ENCODE measurements at regions not wholly inside any gene's neighbourhood (a gene's known extent, or its start where the extent isn't known, plus 50 kb on each side); places are given as distances from the start of the nearest gene placed in this dataset.
A peak's percentile ranks its signal among the peaks of the same experiment; 100 is the strongest.

GRCh38 chr17:12342609-12343435 is 322.1 kb downstream of the MAP2K4 start:
- TF ChIP-seq CTCF (IDR thresholded peaks at IDR 0.05; ENCODE audit: insufficient read depth, low read length, severe bottlenecking): peak; percentile 57
- no peak for FAIRE-seq
- Histone ChIP-seq H3K36me3 (ENCODE audit: control insufficient read depth, insufficient read depth, low read length) (no peaks in the 10 kb centered on the region), H3K4me3 (ENCODE audit: low read depth, low read length) (no peak overlapping the region), H3K27me3 (ENCODE audit: control insufficient read depth, insufficient read depth, low read length) (no peaks in the 10 kb centered on the region)
- DNase-seq (ENCODE audit: low read depth): peak; percentile 32

DNA sequence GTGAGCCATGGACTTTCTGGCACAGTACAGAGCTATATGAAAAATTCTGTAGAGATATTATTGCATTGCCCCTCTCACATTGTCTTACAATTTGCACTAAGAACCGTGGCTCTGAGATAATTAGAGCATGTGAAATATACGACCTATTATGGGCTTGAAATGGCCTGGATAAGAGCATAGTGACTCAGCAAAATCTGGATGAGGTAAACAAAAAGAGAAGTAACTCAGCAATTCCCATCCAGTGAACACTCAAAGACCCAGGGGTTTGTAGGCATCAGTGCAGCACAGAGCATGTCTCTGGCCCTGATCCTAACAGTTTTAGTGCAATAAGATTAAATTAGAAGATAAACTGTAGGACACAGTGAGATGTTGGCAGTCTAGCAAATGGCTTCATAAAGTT is 317.2 kb upstream of the MYOCD start:
- FAIRE-seq: no peak
- no peak for TF ChIP-seq CTCF (IDR thresholded peaks at IDR 0.05; ENCODE audit: insufficient read depth, low read length, severe bottlenecking)
- DNase-seq (ENCODE audit: low read depth): no peak

GRCh38 chr17:12349297-12349696 is 316.4 kb upstream of the MYOCD start:
- H3K4me3 ChIP-seq (ENCODE audit: low read depth, low read length): no peak overlapping the region
- DNase-seq (ENCODE audit: low read depth): no peak
- no peaks in the 10 kb centered on the region for H3K36me3 ChIP-seq (ENCODE audit: control insufficient read depth, insufficient read depth, low read length)
- no peak for FAIRE-seq
- no peaks in the 10 kb centered on the region for H3K27me3 ChIP-seq (ENCODE audit: control insufficient read depth, insufficient read depth, low read length)
- no peak for TF ChIP-seq CTCF (IDR thresholded peaks at IDR 0.05; ENCODE audit: insufficient read depth, low read length, severe bottlenecking)

More for the DNA sequence above, 317.2 kb upstream of the MYOCD start:
- Histone ChIP-seq H3K27me3 (ENCODE audit: control insufficient read depth, insufficient read depth, low read length) (no peaks in the 10 kb centered on the region), H3K36me3 (ENCODE audit: control insufficient read depth, insufficient read depth, low read length) (no peaks in the 10 kb centered on the region), H3K4me3 (ENCODE audit: low read depth, low read length) (no peak overlapping the region)

DNA sequence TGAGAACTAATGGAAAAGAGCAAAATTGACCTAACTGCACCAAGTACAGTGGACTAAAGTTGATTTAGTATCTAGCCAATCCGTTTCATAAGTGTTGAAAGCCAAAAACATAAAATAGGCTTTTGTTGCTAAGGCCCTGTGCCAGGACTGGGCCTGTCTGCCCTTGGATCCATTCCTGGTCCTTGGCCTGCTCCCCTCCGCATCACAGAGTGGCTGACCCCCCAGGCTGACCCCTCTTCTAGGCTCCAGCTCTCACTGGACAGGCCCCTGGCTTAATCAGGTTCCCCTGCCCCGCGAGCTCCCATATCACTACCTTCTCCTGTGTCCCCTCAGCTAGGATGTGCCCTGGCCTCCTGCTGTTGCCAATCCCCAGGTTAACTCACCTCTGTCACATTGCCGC is 313.6 kb upstream of the MYOCD start:
- Histone ChIP-seq H3K27me3 (ENCODE audit: control insufficient read depth, insufficient read depth, low read length) (no peaks in the 10 kb centered on the region), H3K36me3 (ENCODE audit: control insufficient read depth, insufficient read depth, low read length) (no peaks in the 10 kb centered on the region), H3K4me3 (ENCODE audit: low read depth, low read length) (no peak overlapping the region)
- FAIRE-seq: no peak
- no peak for TF ChIP-seq CTCF (IDR thresholded peaks at IDR 0.05; ENCODE audit: insufficient read depth, low read length, severe bottlenecking)
- DNase-seq (ENCODE audit: low read depth): no peak

DNA sequence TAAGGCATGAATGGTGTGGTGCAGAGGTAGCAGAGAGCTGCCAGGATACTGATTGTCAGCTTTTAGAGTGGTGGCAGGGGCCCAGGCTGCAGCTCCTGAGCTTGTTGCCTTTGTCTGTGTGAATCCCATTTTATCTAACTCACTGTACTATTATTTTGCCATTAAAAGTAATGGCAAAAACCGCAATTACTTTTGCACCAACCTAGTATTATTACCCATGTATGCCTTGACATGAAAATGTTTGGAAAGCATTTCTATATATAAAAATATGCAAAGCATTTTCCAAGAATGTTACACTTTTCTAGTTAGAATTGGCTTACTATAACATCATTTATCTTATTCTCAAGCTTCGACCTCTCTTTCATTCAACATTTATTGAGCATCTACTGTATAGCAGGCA is 308.1 kb upstream of the MYOCD start:
- Histone ChIP-seq H3K36me3 (ENCODE audit: control insufficient read depth, insufficient read depth, low read length) (no peaks in the 10 kb centered on the region), H3K27me3 (ENCODE audit: control insufficient read depth, insufficient read depth, low read length) (no peaks in the 10 kb centered on the region), H3K4me3 (ENCODE audit: low read depth, low read length) (no peak overlapping the region)
- no peak for FAIRE-seq
- DNase-seq (ENCODE audit: low read depth): no peak
- no peak for TF ChIP-seq CTCF (IDR thresholded peaks at IDR 0.05; ENCODE audit: insufficient read depth, low read length, severe bottlenecking)

DNA sequence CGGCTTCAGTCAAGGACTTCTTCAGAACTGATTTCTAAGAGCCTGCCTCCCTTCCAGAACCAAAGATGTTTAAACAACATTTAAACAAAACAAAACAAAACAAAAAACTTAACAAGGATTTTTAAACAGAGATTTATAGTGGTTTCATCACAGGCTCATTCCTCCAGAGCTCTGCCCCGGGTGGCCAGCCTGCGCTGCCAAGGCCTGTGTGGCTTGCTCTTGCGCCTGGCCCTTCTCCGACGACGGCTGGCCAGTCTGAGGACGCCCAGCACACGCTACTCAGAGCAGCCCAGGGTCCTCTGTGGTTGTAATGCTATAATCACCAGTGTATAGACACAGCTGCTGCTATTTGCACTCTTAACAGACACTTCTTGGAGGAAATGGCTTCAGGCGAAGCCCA is 307.2 kb upstream of the MYOCD start:
- FAIRE-seq (no peak), DNase-seq (ENCODE audit: low read depth) (no peak)
- no peak for TF ChIP-seq CTCF (IDR thresholded peaks at IDR 0.05; ENCODE audit: insufficient read depth, low read length, severe bottlenecking)
- Histone ChIP-seq H3K4me3 (ENCODE audit: low read depth, low read length) (no peak overlapping the region), H3K27me3 (ENCODE audit: control insufficient read depth, insufficient read depth, low read length) (no peaks in the 10 kb centered on the region), H3K36me3 (ENCODE audit: control insufficient read depth, insufficient read depth, low read length) (no peaks in the 10 kb centered on the region)
